Activated CD8-positive, alpha-beta memory T cell treated with anti-CD3 and anti-CD28 coated beads for 1 hour (primary cell): ENCODE measurements at regions not wholly inside any gene's neighbourhood (a gene's known extent, or its start where the extent isn't known, plus 50 kb on each side); places are given as distances from the start of the nearest gene placed in this dataset.
"Not testable (repeated sequence)": the region's sequence is repeated elsewhere in the genome, so short reads cannot be mapped to it uniquely, and the experiment has no call there.

Source experiments
- DNase-seq, 2 donors: peaks; one replicate each; pipeline ENCODE4 v3.0.0-alpha.2; 2020; ENCODE audit warnings: low read depth in 1 of 2; ENCODE audit errors: extremely low read depth in 1 of 2

- no peak for DNase-seq
These were observed 468.7 kb upstream of the ID4 start for GRCh38 chr6:19368511-19368910.

GRCh38 chr6:19369785-19370184 lies 467.4 kb upstream of the ID4 start:
- no peak for DNase-seq

DNA sequence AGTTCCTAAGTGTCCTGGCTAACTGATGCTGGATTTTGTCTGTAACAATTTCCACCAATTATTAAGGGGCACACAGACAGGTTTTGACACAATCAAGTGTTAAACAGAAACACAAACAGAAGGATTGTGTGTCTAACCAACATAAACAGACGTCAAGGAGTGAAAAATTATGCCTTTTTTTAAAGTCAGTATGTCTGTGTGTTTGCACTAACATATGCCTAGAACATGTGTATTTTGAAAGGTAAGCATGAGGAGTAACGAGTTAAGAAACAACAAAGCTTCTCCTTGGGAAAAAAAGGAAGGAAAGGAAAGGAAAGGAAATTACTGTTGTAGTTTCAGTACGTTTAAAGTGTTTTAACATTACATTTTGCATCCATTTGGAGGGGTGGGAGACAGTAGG lies 466.3 kb upstream of the ID4 start:
- DNase-seq, result no peak

GRCh38 chr6:19375613-19376012 lies 461.6 kb upstream of the ID4 start:
- no peak for DNase-seq

GRCh38 chr6:19377722-19378121 lies 459.4 kb upstream of the ID4 start:
- no peak for DNase-seq

- DNase-seq, result no peak
These were observed 456.9 kb upstream of the ID4 start for GRCh38 chr6:19380293-19380692.

GRCh38 chr6:19382676-19383075 lies 454.5 kb upstream of the ID4 start:
- DNase-seq, result no peak

DNA sequence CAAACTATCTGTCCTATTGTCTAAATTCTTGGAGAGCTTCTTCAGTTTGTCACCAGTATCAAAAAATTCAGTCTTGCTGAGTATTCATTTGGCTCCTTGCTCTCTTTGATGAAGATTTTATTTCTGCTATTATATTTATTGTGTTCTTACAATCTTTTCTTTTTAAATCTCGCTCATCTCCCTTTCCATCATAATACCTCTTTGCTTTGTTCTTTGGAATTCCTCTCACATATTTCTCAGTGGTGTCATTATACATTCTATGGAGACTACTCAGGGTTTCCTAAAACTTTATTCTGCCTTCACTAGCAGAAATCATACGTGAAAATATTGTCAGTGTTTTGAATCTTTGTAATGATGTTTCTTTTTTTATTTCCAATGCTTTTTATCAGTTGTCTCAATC lies 445.2 kb upstream of the ID4 start:
- DNase-seq, result no peak

DNA sequence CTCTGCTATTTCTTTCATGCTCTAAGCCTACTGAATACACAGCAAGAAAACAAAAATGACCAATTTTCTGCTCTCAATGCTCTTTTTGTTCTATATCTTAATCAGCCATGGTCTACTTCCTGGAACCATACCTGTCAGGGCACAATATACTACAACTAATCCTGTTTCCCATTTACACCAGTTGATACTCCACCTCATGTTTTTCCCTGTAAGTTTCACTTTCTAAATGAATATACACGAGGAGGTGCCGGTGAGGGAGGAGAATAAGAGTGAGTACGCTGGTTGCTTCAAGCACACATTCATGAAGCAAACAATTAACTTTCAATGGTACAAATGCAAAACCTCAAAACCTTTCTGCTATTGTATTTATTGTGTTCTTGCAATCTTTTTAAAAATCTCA lies 443.1 kb upstream of the ID4 start:
- DNase-seq, result no peak

- DNase-seq, result no peak
These were observed 442.5 kb upstream of the ID4 start for GRCh38 chr6:19394687-19395086.

- no peak for DNase-seq
These were observed 441.9 kb upstream of the ID4 start for GRCh38 chr6:19395316-19395715.

DNA sequence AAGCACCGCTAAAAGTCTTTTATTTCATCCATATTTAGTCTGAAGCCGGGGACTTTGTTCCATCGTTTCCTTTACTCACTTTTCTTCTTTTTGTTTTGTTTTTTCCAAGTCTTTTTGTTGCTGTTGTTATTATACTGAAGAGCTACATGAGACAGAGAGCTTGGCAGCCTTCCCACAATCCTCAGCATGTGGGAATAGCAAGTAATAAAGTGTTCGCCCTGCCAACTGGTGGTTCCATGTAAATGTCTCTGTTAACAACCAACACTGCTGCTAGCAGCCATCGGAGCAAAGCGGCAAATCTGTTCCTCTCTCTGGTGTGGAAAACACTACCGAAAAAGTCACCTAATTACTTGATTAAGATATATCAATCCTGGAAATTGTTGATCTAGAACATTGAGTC lies 437.8 kb upstream of the ID4 start:
- no peak for DNase-seq

DNA sequence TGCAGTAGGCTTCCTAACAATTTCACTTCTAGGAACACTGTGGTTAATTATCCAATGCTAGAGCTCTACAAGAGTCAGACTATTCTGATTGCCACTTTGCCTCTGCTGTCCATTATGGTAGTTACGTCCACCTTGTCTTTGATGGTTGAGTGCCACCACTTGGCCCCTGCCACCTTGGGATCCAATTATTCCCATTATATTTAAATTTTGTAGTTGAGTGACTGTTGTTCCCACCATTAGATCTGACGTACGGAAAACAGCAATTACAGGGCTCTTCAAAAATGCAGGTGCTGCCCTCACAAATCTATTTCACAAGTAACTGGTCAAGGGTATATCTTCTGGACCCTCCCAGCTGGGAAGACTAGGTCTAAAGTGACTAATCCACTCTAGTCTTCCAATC lies 432.3 kb upstream of the ID4 start:
- not testable (repeated sequence) for DNase-seq

DNA sequence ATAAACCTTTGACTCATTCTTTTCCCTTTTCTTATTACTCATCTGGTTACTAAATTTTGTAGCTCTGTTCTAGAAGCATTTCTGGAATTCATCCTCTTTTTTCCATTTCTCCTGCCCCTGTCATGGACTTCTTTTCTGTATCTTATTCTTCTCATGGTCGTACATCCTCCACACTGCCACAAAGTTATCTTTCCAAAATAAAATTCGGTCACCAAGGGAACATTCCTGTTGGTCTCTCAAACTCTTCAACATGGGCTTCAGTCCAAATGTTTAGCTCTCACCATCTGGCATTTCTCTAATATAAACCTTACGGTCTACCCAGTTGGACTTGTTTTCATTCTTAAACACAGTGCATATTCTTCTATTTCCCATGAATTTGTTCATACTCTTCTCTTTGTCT lies 428.8 kb upstream of the ID4 start:
- no peak for DNase-seq

DNA sequence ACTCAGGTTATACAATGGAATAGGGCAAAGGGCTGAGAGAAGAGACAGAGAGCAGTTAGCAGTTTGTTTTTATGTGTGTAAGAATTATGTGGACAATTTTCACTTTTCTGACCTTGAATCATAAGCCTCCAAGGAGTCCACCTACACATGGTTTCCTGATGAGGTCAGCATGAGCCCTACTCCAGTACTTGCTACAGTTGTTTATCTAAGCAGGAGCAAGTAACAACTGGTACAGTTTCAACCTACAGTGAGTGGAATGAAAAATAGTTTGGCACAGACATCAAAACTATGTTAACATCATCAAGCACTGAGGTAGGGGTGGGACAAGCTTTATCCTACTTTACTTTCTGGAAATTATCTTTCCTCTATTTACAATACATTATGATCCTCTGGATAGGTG lies 426.7 kb upstream of the ID4 start:
- no peak for DNase-seq

DNA sequence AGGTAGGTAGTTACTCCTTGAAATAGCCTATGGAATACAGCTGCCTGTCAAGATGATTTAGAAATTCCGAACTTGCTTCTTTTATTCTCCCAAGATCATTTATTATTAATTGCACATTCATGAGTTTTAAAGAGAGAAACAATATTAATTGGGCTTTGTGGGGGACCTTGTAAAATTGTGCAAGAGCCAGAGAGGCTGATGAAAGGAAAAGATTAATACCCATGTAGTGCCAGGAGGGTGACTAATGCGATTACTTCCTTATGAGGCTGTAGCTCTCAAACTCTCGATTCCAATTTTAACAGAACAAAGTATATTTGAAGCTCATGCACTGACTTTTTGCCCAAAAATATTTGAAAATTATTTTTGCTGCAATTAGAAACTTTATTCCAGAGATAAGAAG lies 423.8 kb upstream of the ID4 start:
- no peak for DNase-seq

GRCh38 chr6:19415605-19416326 lies 421.4 kb upstream of the ID4 start:
- no peak for DNase-seq

GRCh38 chr6:19416811-19417210 lies 420.4 kb upstream of the ID4 start:
- no peak for DNase-seq

DNA sequence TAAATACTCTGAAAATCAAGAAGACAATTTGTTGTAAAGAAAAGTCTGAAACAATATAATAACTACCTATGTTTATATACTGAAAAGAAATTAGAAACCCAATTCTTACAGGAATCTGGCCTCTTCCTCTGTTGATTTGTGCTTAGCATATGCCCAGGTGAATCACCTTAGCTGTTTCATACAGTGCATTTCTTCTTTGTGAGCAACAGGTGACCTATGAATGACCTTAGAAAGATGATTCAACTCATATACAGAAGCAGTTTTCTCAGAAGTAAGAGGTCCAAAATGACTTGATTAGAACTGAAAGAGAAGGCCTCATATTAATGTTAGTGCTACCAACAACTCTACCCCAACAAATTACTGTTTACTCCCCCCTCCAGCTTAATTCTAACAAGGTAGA lies 419.5 kb upstream of the ID4 start:
- no peak for DNase-seq

DNA sequence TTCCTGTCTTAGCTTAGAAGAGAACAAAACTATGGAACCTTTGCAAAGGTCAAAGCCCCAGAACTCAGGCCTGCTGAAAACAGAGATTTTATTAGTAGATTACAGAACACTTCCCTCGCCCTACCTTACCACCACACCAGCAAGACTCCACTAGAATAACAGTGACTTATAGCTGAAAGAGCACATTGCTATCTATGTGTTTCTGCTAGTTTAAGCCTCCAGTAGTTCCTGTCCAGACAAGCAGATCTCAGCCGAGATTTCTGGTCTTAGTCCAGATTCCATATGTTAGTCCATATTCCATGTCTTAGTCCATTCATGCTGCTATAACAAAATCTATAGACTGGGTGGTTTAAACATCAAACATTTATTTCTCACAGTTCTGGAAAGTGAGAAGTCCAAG lies 412.3 kb upstream of the ID4 start:
- DNase-seq, result no peak

DNA sequence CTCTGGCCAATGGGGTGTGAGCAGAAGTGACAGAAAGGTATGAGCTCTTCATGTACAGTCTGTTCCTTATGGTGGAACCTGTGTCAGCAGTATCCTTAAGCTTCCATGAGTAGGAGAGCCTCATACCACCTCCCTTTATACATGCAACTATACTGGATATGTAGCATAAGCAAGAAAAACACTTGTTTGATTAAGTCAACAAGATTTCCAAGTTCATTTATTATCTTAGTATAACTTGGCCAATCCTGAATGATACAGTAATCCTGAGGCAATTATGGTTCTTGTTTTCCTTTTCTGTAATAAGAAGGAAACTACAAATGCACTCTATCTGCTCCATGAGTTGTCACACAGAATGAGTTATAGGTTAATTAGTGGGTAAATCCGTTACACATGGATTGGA lies 409.6 kb upstream of the ID4 start:
- no peak for DNase-seq

GRCh38 chr6:19432966-19433498 lies 404.1 kb upstream of the ID4 start:
- DNase-seq, result no peak

DNA sequence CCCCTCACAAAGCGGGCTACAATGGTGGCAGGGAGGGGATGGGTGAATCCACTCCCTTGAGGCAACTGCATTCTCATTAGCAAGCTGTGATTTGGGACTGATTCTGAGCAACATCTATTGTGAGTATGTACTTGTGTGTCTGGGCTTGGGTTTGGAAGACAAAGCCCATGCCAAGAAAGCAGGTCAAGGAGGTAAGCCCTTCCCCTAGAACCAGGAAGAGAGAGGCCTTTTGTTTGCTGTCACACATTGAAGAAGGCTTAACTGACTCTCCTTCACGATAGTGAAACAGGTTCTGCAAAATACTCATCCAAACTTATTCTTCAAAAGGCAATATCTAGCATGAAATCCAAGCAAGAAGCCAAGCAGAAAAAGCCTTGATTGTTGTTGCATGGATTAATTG lies 403.1 kb upstream of the ID4 start:
- no peak for DNase-seq
